AG04450 (cell line): ENCODE measurements at regions not wholly inside any gene's neighbourhood (a gene's known extent, or its start where the extent isn't known, plus 50 kb on each side); places are given as distances from the start of the nearest gene placed in this dataset.

Experiments used
- CTCF ChIA-PET: fragments of 300-600, 350-600 bp; formaldehyde crosslinking; extraction: SDS; loops from one replicate; lab custom pipeline; 2022; ENCODE audit warnings: antibody characterized with exemption, inconsistent platforms; lab: Charles Lee
- POLR2A ChIA-PET: fragments of 350-600 bp; formaldehyde crosslinking; extraction: SDS; loops from one replicate; lab custom pipeline; 2021; ENCODE audit warnings: antibody characterized with exemption, inconsistent platforms; lab: Yijun Ruan, JAX
- DNase-seq: peaks from one replicate; pipeline ENCODE4 v3.0.0-alpha.2; 2011; ENCODE audit warnings: low read depth, low spot score
- H3K27ac ChIP-seq: one replicate; pipeline ENCODE4 v1.5.1; 2012; ENCODE audit warnings: low read depth, low read length, control low read depth
- H3K27me3 ChIP-seq: one replicate; pipeline ENCODE4 v1.6.0; 2012; ENCODE audit warnings: low read length; ENCODE audit not compliant: control insufficient read depth, insufficient read depth
- H3K4me3 ChIP-seq: 2 replicates; pipeline ENCODE4 v1.5.1; 2011; ENCODE audit warnings: mild to moderate bottlenecking, low read depth, low read length, control low read depth
- H3K9me3 ChIP-seq: 2 replicates; pipeline ENCODE4 v1.5.1; 2012; ENCODE audit warnings: low read length; ENCODE audit not compliant: control insufficient read depth, insufficient read depth
- CTCF ChIP-seq: IDR thresholded peaks from 2 replicates; pipeline ENCODE4 v1.5.1; 2011; ENCODE audit warnings: low read depth, low read length, control low read depth, inconsistent platforms

GRCh38 chr3:164453714-164454113 is 624.6 kb downstream of the SI start:
- no peak for TF ChIP-seq CTCF
- ChIA-PET POLR2A (no interaction called here), CTCF (no interaction called here)
- Histone ChIP-seq H3K27me3 (no peaks in the 10 kb centered on the region), H3K27ac (no peak overlapping the region), H3K9me3 (peaks cover 10% of the 10 kb centered on the region), H3K4me3 (no peak overlapping the region)
- DNase-seq = no peak

GRCh38 chr3:164452707-164453106 is 625.6 kb downstream of the SI start:
- Histone ChIP-seq H3K27me3 (no peaks in the 10 kb centered on the region), H3K4me3 (no peak overlapping the region), H3K27ac (no peak overlapping the region), H3K9me3 (peaks cover 6% of the 10 kb centered on the region)
- POLR2A ChIA-PET = no interaction called here
- DNase-seq = no peak
- no peak for TF ChIP-seq CTCF
- CTCF ChIA-PET = no interaction called here

- no peak for DNase-seq
- POLR2A ChIA-PET = no interaction called here
- peaks cover 6% of the 10 kb centered on the region for H3K9me3 ChIP-seq
- H3K4me3 ChIP-seq = no peak overlapping the region
- H3K27me3 ChIP-seq = no peaks in the 10 kb centered on the region
- no peak overlapping the region for H3K27ac ChIP-seq
- CTCF ChIA-PET = no interaction called here
- TF ChIP-seq CTCF = no peak
Observed at GRCh38 chr3:164451072-164451910, 627.0 kb downstream of the SI start.

- no peak overlapping the region for H3K27ac ChIP-seq
- no peak for DNase-seq
- no peaks in the 10 kb centered on the region for H3K27me3 ChIP-seq
- no peak overlapping the region for H3K4me3 ChIP-seq
- peaks cover 6% of the 10 kb centered on the region for H3K9me3 ChIP-seq
- CTCF ChIA-PET = no interaction called here
- POLR2A ChIA-PET = no interaction called here
- no peak for TF ChIP-seq CTCF
Observed at GRCh38 chr3:164450276-164450905, 627.9 kb downstream of the SI start.

GRCh38 chr3:164419220-164419619 is 659.1 kb downstream of the SI start:
- Histone ChIP-seq H3K27ac (no peak overlapping the region), H3K9me3 (peaks cover 3% of the 10 kb centered on the region), H3K4me3 (no peak overlapping the region), H3K27me3 (no peaks in the 10 kb centered on the region)
- TF ChIP-seq CTCF = no peak
- ChIA-PET POLR2A (no interaction called here), CTCF (no interaction called here)
- no peak for DNase-seq
